ENCODE measurements at regions not wholly inside any gene's neighbourhood (a gene's known extent, or its start where the extent isn't known, plus 50 kb on each side); places are given as distances from the start of the nearest gene placed in this dataset.

DNA sequence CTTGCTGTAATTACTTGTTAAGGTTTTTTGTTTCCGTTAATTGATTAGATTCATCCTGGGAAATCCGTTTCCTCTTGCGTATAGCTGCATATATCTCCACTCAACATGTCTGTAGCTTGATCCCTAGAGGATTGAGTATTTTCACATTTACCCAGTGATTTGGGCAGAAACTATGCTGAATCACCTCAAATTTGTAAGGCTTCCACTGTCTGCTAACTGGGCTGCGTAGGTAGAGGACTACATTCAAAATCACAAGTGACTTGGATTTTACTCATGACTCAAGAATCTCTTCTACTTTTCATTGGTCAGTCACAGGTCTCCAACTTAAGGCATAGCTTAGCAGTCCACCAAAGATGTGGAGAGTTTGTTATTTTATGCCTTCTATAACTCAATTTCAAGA lies 141.8 kb downstream of the POLR1F start:
- no peaks in the 10 kb centered on the region for H3K27me3 ChIP-seq
- H3K4me1 ChIP-seq (replicated peaks in 1 of 2): no peaks in the 10 kb centered on the region
- no peaks in the 10 kb centered on the region for H3K36me3 ChIP-seq (replicated peaks in 1 of 2)
- DNase-seq: no peak
- no peak for TF ChIP-seq POLR2A (IDR thresholded peaks at IDR 0.05)
- TF ChIP-seq, protein P1, sequence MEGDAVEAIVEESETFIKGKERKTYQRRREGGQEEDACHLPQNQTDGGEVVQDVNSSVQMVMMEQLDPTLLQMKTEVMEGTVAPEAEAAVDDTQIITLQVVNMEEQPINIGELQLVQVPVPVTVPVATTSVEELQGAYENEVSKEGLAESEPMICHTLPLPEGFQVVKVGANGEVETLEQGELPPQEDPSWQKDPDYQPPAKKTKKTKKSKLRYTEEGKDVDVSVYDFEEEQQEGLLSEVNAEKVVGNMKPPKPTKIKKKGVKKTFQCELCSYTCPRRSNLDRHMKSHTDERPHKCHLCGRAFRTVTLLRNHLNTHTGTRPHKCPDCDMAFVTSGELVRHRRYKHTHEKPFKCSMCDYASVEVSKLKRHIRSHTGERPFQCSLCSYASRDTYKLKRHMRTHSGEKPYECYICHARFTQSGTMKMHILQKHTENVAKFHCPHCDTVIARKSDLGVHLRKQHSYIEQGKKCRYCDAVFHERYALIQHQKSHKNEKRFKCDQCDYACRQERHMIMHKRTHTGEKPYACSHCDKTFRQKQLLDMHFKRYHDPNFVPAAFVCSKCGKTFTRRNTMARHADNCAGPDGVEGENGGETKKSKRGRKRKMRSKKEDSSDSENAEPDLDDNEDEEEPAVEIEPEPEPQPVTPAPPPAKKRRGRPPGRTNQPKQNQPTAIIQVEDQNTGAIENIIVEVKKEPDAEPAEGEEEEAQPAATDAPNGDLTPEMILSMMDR (IDR thresholded peaks at IDR 0.05): no peak
- intact Hi-C loops (cut with DNase I): no loop called here
- no peak overlapping the region for H3K27ac ChIP-seq
- H3K4me3 ChIP-seq: no peak overlapping the region
- no peaks in the 10 kb centered on the region for H3K9me3 ChIP-seq (replicated peaks in 1 of 3)
- 89 to 96% (median 92%) methylated on average over 4 of the region's 4 CpGs for WGBS, 4 donors

DNA sequence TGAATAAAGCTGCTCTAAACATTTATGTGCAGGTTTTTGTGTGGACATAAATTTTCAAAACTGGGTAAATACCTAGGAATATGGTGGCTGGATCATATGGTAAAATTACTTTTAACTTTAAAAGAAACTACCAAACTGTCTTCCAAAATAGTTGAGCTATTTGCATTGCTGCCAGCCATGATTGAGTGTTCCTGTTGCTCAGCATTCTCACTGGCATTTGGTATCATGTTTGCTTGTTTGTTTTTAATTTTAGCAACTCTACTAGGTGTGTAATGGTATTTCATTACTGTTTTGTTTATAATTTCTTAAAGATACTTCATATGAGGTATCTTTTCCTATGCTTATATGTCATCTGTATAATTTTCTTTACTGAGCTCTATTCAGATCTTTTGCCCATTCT lies 143.2 kb downstream of the POLR1F start:
- no peaks in the 10 kb centered on the region for H3K4me1 ChIP-seq (replicated peaks in 1 of 2)
- intact Hi-C loops (cut with DNase I): no loop called here
- TF ChIP-seq, protein P1 (IDR thresholded peaks at IDR 0.05): no peak
- no peak for TF ChIP-seq POLR2A (IDR thresholded peaks at IDR 0.05)
- no peak overlapping the region for H3K4me3 ChIP-seq
- H3K27me3 ChIP-seq: no peaks in the 10 kb centered on the region
- H3K36me3 ChIP-seq (replicated peaks in 1 of 2): no peaks in the 10 kb centered on the region
- no peaks in the 10 kb centered on the region for H3K9me3 ChIP-seq (replicated peaks in 1 of 3)
- DNase-seq: no peak
- H3K27ac ChIP-seq: no peak overlapping the region

DNA sequence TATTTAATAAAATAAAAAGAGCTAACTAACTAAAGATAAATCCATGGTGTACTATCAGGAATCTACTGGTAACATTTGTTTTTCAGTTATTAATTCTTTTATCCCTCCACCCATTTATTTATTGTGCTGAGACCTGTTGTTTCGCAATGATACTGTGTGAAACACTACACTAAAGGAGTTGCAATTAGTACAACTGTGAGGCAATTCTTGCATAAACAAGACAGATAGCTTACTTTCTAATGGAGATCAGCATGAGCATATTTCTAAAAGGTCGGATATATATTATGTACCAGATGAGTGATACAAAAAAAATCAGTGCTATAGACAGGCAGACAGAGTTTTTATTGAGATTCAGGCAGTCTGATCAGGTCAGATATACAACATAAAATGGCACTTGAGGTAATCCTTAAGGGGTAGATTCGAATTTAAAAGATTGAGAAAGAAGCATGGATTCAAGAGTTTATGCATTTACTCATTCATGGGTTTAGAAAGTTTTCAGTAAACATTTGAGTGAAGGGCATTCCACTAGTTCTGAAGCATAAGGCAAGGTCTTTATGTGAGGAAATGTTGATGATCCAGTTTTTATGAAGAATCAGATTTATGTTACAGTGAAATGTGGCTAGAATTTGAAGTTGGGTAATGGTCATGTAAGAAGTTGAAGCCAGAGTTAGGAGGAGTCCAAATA lies 147.6 kb downstream of the POLR1F start:
- intact Hi-C loops (cut with DNase I): no loop called here
- Histone ChIP-seq H3K27ac (no peak overlapping the region), H3K27me3 (no peaks in the 10 kb centered on the region), H3K4me3 (no peak overlapping the region), H3K9me3 (replicated peaks in 1 of 3) (no peaks in the 10 kb centered on the region), H3K4me1 (replicated peaks in 1 of 2) (no peaks in the 10 kb centered on the region), H3K36me3 (replicated peaks in 1 of 2) (no peaks in the 10 kb centered on the region)
- 60 to 71% (median 65%) methylated on average over 3 of the region's 3 CpGs for WGBS, 4 donors
- TF ChIP-seq POLR2A (IDR thresholded peaks at IDR 0.05): no peak
- TF ChIP-seq, protein P1 (IDR thresholded peaks at IDR 0.05): no peak
- no peak for DNase-seq

DNA sequence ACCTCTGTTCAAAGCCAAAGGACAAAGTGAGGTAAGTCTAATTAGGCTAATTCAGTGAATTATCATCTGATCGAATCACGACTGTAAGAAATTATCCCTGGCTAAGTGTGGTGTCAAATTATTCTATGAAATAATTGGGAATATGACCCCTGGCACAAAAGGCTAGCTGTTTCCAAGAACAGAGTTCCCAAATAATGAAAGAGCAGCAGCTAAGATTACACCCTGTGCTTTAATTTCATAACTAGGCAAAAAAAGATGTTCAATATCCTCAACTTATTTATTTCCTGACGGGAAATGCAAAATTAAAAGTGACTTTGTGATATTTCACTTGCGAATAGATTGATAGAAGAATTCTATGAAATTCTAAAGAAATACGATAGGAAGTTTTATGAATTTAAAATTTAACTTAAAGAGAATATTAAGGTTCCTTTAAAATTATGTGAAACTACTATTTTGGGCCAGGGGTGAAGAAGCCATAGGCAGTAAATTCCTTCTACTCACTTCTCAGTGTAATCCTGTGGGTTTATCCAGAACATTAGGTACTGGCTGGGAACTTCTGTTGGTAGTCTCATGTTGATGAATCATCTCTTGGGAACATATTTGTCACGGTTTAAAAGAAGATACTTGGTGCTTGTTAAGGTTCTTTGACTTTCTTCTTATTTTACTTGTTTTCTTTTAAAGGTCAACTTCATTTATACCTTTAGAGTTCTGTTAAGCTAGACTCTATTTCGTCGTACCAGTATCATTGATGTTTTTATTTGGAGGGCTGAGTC lies 148.5 kb downstream of the POLR1F start:
- Histone ChIP-seq H3K4me1 (replicated peaks in 1 of 2) (no peaks in the 10 kb centered on the region), H3K27ac (no peak overlapping the region), H3K9me3 (replicated peaks in 1 of 3) (no peaks in the 10 kb centered on the region), H3K36me3 (replicated peaks in 1 of 2) (no peaks in the 10 kb centered on the region), H3K27me3 (no peaks in the 10 kb centered on the region), H3K4me3 (no peak overlapping the region)
- intact Hi-C loops (cut with DNase I): no loop called here
- WGBS, 4 donors: 57 to 66% (median 60%) methylated on average over 8 of the region's 8 CpGs
- TF ChIP-seq POLR2A (IDR thresholded peaks at IDR 0.05): no peak
- TF ChIP-seq, protein P1 (IDR thresholded peaks at IDR 0.05): no peak
- no peak for DNase-seq
